OCI-LY3 (cell line): ENCODE measurements at regions not wholly inside any gene's neighbourhood (a gene's known extent, or its start where the extent isn't known, plus 50 kb on each side); places are given as distances from the start of the nearest gene placed in this dataset.

ENCODE experiments used
- H2AFZ ChIP-seq: fragments of 200-600, 300-600 bp; shearing (Covaris generic); 2 replicates; pipeline ENCODE4 v1.6.0; 2014; ENCODE audit warnings: antibody characterized with exemption, low read depth, low read length
- H3K27ac ChIP-seq: fragments of 200-600, 300-600 bp; sonication (generic); 2 replicates; pipeline ENCODE4 v1.5.1; 2014; ENCODE audit warnings: mild to moderate bottlenecking, low read length, moderate library complexity, mixed read lengths
- H3K27me3 ChIP-seq: fragments of 200-600, 300-600 bp; sonication (generic); 2 replicates; pipeline ENCODE4 v1.6.1; 2014; ENCODE audit warnings: low read depth, low read length, mixed read lengths
- H3K36me3 ChIP-seq: fragments of 200-600, 300-600 bp; sonication (generic); replicated peaks from 2 replicates; pipeline ENCODE3; 2014; ENCODE audit warnings: low read depth, low read length, mixed read lengths
- H3K4me1 ChIP-seq: fragments of 300-600, 200-600 bp; sonication (generic); 2 replicates; pipeline ENCODE4 v1.6.1; 2014; ENCODE audit warnings: low read length, mixed read lengths
- H3K4me2 ChIP-seq: fragments of 200-600, 300-600 bp; sonication (generic); 2 replicates; pipeline ENCODE4 v1.6.1; 2014; ENCODE audit warnings: low read length, mixed read lengths
- H3K4me3 ChIP-seq: fragments of 300-600, 200-600 bp; sonication (generic); 2 replicates; pipeline ENCODE4 v1.5.1; 2014; ENCODE audit warnings: antibody characterized with exemption, mild to moderate bottlenecking, low read length, moderate library complexity
- H3K79me2 ChIP-seq: fragments of 300-600, 200-600 bp; shearing (Covaris generic); 2 replicates; pipeline ENCODE4 v1.6.1; 2014; ENCODE audit warnings: mild to moderate bottlenecking, low read length, mixed read lengths
- H3K9ac ChIP-seq: fragments of 300-600, 200-600 bp; shearing (Covaris generic); 2 replicates; pipeline ENCODE4 v1.6.0; 2014; ENCODE audit warnings: mild to moderate bottlenecking, low read length, moderate library complexity
- H3K9me3 ChIP-seq: fragments of 200-600, 300-600 bp; shearing (Covaris generic); 2 replicates; pipeline ENCODE4 v1.6.1; 2014; ENCODE audit warnings: low read length, mixed read lengths; ENCODE audit not compliant: insufficient read depth
- H4K20me1 ChIP-seq: fragments of 200-600, 300-600 bp; sonication (generic); 2 replicates; pipeline ENCODE4 v1.6.1; 2016; ENCODE audit warnings: low read length, mixed read lengths; ENCODE audit not compliant: insufficient read depth
- EZH2phosphoT487 ChIP-seq: fragments of 200-600 bp; shearing (Covaris generic); IDR thresholded peaks from 2 replicates; pipeline ENCODE4 v1.6.1; 2018; ENCODE audit warnings: antibody characterized with exemption, mixed run types, low read depth
- TF ChIP-seq, protein P1 (sequence below): fragments of 200-600, 300-600 bp; sonication (generic); IDR thresholded peaks from 2 replicates; pipeline ENCODE4 v1.5.1; 2014; ENCODE audit warnings: antibody characterized with exemption, low read length, low read depth

DNA sequence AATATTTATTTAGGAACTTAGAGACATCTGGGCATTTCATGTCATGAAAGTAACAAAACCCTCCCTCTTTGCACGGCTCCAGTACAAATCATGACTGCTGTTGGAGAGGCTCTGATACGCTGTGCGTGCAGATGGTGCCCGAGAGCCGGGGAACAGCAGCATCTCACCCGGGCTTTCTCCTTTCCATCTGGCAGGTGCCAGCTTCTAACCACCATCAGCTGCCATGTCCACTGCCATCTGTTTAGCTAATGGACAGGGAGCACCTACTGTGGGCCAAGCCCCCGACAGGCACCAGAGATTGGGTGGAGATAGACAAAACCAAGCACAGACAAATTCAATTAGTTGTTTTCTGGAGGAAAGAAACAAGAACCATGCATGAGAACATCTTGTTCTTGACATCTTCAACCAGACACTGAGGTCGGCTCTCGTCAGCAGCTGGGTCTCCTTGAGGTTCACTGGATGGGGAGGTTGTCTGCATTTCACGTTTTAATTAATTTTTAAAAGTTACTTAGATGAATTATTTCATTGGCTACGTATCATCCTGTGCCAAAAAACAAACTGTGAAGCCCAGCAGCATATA lies 323.7 kb downstream of the THBS2 start:
- Histone ChIP-seq H3K27me3 (no peaks in the 10 kb centered on the region), H2AFZ (no peak overlapping the region), H3K79me2 (no peaks in the 10 kb centered on the region), H3K9me3 (no peaks in the 10 kb centered on the region), H3K9ac (no peak overlapping the region), H3K4me2 (no peak overlapping the region), H3K36me3 (no peaks in the 10 kb centered on the region), H3K4me3 (no peak overlapping the region), H4K20me1 (no peaks in the 10 kb centered on the region), H3K4me1 (no peaks in the 10 kb centered on the region), H3K27ac (no peak overlapping the region)
- no peak for TF ChIP-seq EZH2phosphoT487
- TF ChIP-seq, protein P1, sequence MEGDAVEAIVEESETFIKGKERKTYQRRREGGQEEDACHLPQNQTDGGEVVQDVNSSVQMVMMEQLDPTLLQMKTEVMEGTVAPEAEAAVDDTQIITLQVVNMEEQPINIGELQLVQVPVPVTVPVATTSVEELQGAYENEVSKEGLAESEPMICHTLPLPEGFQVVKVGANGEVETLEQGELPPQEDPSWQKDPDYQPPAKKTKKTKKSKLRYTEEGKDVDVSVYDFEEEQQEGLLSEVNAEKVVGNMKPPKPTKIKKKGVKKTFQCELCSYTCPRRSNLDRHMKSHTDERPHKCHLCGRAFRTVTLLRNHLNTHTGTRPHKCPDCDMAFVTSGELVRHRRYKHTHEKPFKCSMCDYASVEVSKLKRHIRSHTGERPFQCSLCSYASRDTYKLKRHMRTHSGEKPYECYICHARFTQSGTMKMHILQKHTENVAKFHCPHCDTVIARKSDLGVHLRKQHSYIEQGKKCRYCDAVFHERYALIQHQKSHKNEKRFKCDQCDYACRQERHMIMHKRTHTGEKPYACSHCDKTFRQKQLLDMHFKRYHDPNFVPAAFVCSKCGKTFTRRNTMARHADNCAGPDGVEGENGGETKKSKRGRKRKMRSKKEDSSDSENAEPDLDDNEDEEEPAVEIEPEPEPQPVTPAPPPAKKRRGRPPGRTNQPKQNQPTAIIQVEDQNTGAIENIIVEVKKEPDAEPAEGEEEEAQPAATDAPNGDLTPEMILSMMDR: no peak

DNA sequence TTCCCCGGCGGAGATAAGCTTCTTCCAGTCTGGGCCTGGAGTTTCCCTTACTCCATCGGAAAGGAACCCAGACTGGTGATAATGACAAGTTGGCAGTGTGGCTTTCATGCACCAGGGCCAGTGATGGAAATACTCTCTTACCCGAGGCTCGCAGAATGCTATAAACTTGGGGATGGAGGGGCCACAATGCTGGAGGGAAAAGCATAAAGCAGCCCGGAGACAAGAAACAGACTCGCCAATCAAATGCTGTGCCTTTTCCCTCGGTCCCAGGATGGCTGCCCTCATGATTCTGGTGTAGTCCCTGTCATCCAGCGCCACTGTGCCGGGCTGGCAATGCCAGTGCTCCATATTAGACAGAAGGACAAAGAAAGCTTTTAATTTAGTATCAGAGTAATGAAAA lies 325.6 kb downstream of the THBS2 start:
- Histone ChIP-seq H3K4me2 (no peak overlapping the region), H3K9ac (no peak overlapping the region), H3K79me2 (no peaks in the 10 kb centered on the region), H3K4me1 (no peaks in the 10 kb centered on the region), H3K27ac (no peak overlapping the region), H3K27me3 (no peaks in the 10 kb centered on the region), H4K20me1 (no peaks in the 10 kb centered on the region), H2AFZ (no peak overlapping the region), H3K9me3 (no peaks in the 10 kb centered on the region), H3K4me3 (no peak overlapping the region), H3K36me3 (no peaks in the 10 kb centered on the region)
- TF ChIP-seq EZH2phosphoT487: no peak
- TF ChIP-seq, protein P1: no peak

DNA sequence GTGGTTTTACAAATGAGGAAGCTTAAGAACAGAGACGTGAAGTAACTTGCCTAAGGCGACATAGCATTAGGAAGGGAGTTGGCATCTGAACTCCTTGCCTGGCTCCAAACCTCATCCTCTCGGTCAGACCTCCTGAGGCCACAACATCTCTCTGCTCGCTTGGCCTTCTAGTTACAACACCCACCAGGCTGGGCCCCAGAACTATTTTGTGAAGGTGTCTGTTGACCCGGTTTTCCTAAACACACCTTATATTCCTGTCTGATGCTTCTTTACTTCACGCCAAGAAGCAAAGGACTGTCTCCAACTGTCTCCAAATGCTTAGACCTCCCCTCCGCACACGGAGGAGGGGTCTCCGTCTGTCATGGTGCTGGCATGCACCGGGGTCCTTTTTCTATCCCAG lies 326.6 kb downstream of the THBS2 start:
- H3K27ac ChIP-seq: no peak overlapping the region
- no peak overlapping the region for H3K9ac ChIP-seq
- no peak overlapping the region for H2AFZ ChIP-seq
- H4K20me1 ChIP-seq: no peaks in the 10 kb centered on the region
- H3K36me3 ChIP-seq: no peaks in the 10 kb centered on the region
- H3K9me3 ChIP-seq: no peaks in the 10 kb centered on the region
- no peak overlapping the region for H3K4me3 ChIP-seq
- no peaks in the 10 kb centered on the region for H3K27me3 ChIP-seq
- no peaks in the 10 kb centered on the region for H3K79me2 ChIP-seq
- H3K4me1 ChIP-seq: no peaks in the 10 kb centered on the region
- TF ChIP-seq, protein P1: no peak
- no peak for TF ChIP-seq EZH2phosphoT487
- no peak overlapping the region for H3K4me2 ChIP-seq

DNA sequence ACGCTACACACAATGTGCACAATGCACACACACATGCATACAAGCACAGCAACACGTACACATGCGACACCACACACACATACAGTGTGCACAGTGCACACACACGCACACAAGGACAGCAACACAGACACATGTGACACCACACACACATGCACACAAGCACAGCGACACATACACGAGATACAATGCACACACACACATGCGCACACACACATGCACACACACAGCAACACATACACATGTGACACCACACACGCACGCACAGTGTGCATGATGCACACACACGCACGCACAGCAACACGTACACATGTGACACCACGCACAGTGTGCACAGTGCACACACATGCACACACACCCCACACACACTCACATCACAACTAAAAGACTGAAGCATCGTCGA lies 327.3 kb downstream of the THBS2 start:
- H3K4me2 ChIP-seq: no peak overlapping the region
- H3K36me3 ChIP-seq: no peaks in the 10 kb centered on the region
- H3K9ac ChIP-seq: no peak overlapping the region
- no peaks in the 10 kb centered on the region for H3K4me1 ChIP-seq
- H3K27me3 ChIP-seq: no peaks in the 10 kb centered on the region
- no peak overlapping the region for H3K4me3 ChIP-seq
- TF ChIP-seq, protein P1: no peak
- no peak for TF ChIP-seq EZH2phosphoT487
- H4K20me1 ChIP-seq: no peaks in the 10 kb centered on the region
- no peak overlapping the region for H2AFZ ChIP-seq
- H3K9me3 ChIP-seq: no peaks in the 10 kb centered on the region
- H3K79me2 ChIP-seq: no peaks in the 10 kb centered on the region
- no peak overlapping the region for H3K27ac ChIP-seq
